Liver (tissue), 8 donors: ENCODE measurements at regions not wholly inside any gene's neighbourhood (a gene's known extent, or its start where the extent isn't known, plus 50 kb on each side); places are given as distances from the start of the nearest gene placed in this dataset.

Source experiments
- DNase-seq: peaks from one replicate; pipeline ENCODE4 v3.0.0-alpha.2; 2017; ENCODE audit warnings: low spot score
- H3K27ac ChIP-seq, 2 donors: one replicate each; pipeline ENCODE4 v1.7.0; 2013; ENCODE audit warnings: inconsistent platforms in 2 of 2, low read length in 2 of 2, control low read depth in 1 of 2, low read depth in 1 of 2, mild to moderate bottlenecking in 1 of 2
- H3K27me3 ChIP-seq, 4 donors: one replicate each; pipeline versions ENCODE4 v1.6.1 to v1.7.0; 2013; ENCODE audit warnings: low read length in 3 of 4, inconsistent platforms in 1 of 4, mild to moderate bottlenecking in 1 of 4, moderate library complexity in 1 of 4; ENCODE audit not compliant: control insufficient read depth in 4 of 4, insufficient read depth in 4 of 4
- H3K36me3 ChIP-seq, 4 donors: one replicate each; pipeline versions ENCODE4 v1.6.1 to v1.7.0; 2013; ENCODE audit warnings: low read length in 3 of 4, mild to moderate bottlenecking in 3 of 4, low read depth in 1 of 4, moderate library complexity in 1 of 4; ENCODE audit not compliant: control insufficient read depth in 4 of 4, insufficient read depth in 3 of 4
- H3K4me1 ChIP-seq, 4 donors: one replicate each; pipeline versions ENCODE4 v1.6.1 to v1.7.0; 2013; ENCODE audit warnings: low read length in 3 of 4, mild to moderate bottlenecking in 3 of 4, moderate library complexity in 1 of 4; ENCODE audit not compliant: control insufficient read depth in 4 of 4, insufficient read depth in 4 of 4
- H3K4me3 ChIP-seq, 3 donors: one replicate each; pipeline versions ENCODE4 v1.6.1 to v1.7.0; 2013; ENCODE audit warnings: low read length in 3 of 3, control low read depth in 1 of 3, low read depth in 1 of 3, mild to moderate bottlenecking in 1 of 3
- H3K9ac ChIP-seq, 2 donors: one replicate each; pipeline ENCODE4 v1.7.0; 2013; ENCODE audit warnings: low read length in 2 of 2, mild to moderate bottlenecking in 2 of 2, moderate library complexity in 2 of 2, control low read depth in 1 of 2, low read depth in 1 of 2
- H3K9me3 ChIP-seq, 4 donors: one replicate each; pipeline versions ENCODE4 v1.6.1 to v1.7.0; 2013; ENCODE audit warnings: low read length in 3 of 4; ENCODE audit not compliant: control insufficient read depth in 4 of 4
- EGR1 ChIP-seq, 2 donors: IDR thresholded peaks; 2 replicates each; pipeline ENCODE4 v1.6.1; 2016 to 2018; ENCODE audit warnings: antibody characterized with exemption in 2 of 2, low read depth in 2 of 2
- FOXA1 ChIP-seq: IDR thresholded peaks from 2 replicates; pipeline ENCODE4 v1.6.1; 2016; ENCODE audit warnings: antibody characterized with exemption
- FOXA2 ChIP-seq: IDR thresholded peaks from 2 replicates; pipeline ENCODE4 v1.6.1; 2016; ENCODE audit warnings: antibody characterized with exemption
- GABPA ChIP-seq, 2 donors: IDR thresholded peaks in 1 of 2; conservative IDR thresholded peaks in 1 of 2; 2 replicates each; pipeline ENCODE4 v1.6.1; 2016; ENCODE audit warnings: antibody characterized with exemption in 2 of 2, mild to moderate bottlenecking in 1 of 2, moderate library complexity in 1 of 2
- HNF4A ChIP-seq, 2 donors: conservative IDR thresholded peaks; 2 replicates each; pipeline ENCODE4 v1.6.1; 2016; ENCODE audit warnings: antibody characterized with exemption in 2 of 2, mild to moderate bottlenecking in 2 of 2
- HNF4G ChIP-seq: IDR thresholded peaks from 2 replicates; pipeline ENCODE4 v1.6.1; 2016; ENCODE audit warnings: antibody characterized with exemption
- JUND ChIP-seq, 2 donors: IDR thresholded peaks; 2 replicates each; pipeline ENCODE4 v1.6.1; 2016; ENCODE audit warnings: antibody characterized with exemption in 2 of 2
- NR2F2 ChIP-seq: IDR thresholded peaks from 2 replicates; pipeline ENCODE4 v1.6.1; 2016; ENCODE audit warnings: antibody characterized with exemption
- SP1 ChIP-seq: IDR thresholded peaks from 2 replicates; pipeline ENCODE4 v1.6.1; 2018; ENCODE audit warnings: antibody characterized with exemption, mild to moderate bottlenecking
- TAF1 ChIP-seq: conservative IDR thresholded peaks from 2 replicates; pipeline ENCODE4 v1.6.1; 2016; ENCODE audit warnings: antibody characterized with exemption, mild to moderate bottlenecking
- YY1 ChIP-seq: IDR thresholded peaks from 2 replicates; pipeline ENCODE4 v1.6.1; 2016; ENCODE audit warnings: antibody characterized with exemption, mild to moderate bottlenecking
- WGBS: extraction: QIAGEN DNeasy Blood & Tissue Kit; methylation state at CpG from one replicate; pipeline ENCODE4 v1.1.7; 2013; 5-methylcytosine and 5-hydroxymethylcytosine counted together
- TF ChIP-seq, protein P1 (sequence below): IDR thresholded peaks from 2 replicates; pipeline ENCODE4 v1.6.1; 2016; ENCODE audit warnings: antibody characterized with exemption
- TF ChIP-seq, protein P2 (sequence below): fragments of 150-350 bp; IDR thresholded peaks from 2 replicates; pipeline ENCODE4 v1.5.1; 2017; ENCODE audit warnings: improper control_type of control experiment, low read depth, low read length; ENCODE audit not compliant: missing input control
- TF ChIP-seq, protein P3 (sequence below): IDR thresholded peaks from 2 replicates; pipeline ENCODE4 v1.6.1; 2016; ENCODE audit warnings: antibody characterized with exemption
- donor health status: healthy.
- donor health status: healthy.
- donor health status: healthy.
- donor health status: healthy.
- donor health status: healthy.

DNA sequence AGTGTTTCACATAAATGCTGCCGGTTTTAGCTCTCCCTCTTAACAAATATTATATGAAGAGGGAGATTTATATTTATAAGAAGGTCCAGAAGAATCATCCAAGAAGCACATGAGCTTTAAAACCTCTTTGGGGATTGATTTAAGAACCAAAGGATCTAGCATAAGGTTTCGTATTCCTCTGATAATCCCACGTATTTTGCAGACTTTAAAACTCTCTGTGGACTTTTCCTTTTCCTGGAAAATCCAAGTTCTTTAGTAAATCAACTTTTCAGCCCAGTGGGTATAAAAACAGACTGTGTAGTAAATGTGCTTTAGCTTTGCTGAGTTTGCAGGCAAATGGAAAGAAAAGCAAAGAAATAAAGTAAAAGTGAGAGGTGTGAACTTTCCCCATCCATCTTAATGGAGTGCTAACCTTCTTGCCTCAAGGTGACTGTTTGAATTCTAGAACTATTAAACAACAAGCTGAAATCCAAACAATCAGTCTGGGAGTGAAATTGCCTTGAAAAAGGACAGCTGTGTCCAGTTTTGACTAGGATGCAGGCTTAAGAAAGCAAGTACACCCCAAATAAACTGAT, 363.4 kb upstream of the SLC24A2 start:
- H3K4me3 ChIP-seq, result no peak overlapping the region
- no peaks in the 10 kb centered on the region for H3K36me3 ChIP-seq
- TF ChIP-seq, protein P1, sequence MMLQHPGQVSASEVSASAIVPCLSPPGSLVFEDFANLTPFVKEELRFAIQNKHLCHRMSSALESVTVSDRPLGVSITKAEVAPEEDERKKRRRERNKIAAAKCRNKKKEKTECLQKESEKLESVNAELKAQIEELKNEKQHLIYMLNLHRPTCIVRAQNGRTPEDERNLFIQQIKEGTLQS, result no peak
- TF ChIP-seq SP1 (no peak), YY1 (no peak), HNF4A (conservative IDR thresholded peaks at IDR 0.05) (no peak), NR2F2 (no peak), TAF1 (no peak), JUND (IDR thresholded peaks at IDR 0.05) (no peak)
- TF ChIP-seq, protein P2, sequence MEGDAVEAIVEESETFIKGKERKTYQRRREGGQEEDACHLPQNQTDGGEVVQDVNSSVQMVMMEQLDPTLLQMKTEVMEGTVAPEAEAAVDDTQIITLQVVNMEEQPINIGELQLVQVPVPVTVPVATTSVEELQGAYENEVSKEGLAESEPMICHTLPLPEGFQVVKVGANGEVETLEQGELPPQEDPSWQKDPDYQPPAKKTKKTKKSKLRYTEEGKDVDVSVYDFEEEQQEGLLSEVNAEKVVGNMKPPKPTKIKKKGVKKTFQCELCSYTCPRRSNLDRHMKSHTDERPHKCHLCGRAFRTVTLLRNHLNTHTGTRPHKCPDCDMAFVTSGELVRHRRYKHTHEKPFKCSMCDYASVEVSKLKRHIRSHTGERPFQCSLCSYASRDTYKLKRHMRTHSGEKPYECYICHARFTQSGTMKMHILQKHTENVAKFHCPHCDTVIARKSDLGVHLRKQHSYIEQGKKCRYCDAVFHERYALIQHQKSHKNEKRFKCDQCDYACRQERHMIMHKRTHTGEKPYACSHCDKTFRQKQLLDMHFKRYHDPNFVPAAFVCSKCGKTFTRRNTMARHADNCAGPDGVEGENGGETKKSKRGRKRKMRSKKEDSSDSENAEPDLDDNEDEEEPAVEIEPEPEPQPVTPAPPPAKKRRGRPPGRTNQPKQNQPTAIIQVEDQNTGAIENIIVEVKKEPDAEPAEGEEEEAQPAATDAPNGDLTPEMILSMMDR, result no peak
- TF ChIP-seq, protein P3, sequence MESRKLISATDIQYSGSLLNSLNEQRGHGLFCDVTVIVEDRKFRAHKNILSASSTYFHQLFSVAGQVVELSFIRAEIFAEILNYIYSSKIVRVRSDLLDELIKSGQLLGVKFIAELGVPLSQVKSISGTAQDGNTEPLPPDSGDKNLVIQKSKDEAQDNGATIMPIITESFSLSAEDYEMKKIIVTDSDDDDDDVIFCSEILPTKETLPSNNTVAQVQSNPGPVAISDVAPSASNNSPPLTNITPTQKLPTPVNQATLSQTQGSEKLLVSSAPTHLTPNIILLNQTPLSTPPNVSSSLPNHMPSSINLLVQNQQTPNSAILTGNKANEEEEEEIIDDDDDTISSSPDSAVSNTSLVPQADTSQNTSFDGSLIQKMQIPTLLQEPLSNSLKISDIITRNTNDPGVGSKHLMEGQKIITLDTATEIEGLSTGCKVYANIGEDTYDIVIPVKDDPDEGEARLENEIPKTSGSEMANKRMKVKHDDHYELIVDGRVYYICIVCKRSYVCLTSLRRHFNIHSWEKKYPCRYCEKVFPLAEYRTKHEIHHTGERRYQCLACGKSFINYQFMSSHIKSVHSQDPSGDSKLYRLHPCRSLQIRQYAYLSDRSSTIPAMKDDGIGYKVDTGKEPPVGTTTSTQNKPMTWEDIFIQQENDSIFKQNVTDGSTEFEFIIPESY, result no peak
- no peak overlapping the region for H3K9ac ChIP-seq
- no peak overlapping the region for H3K27ac ChIP-seq
- no peaks in the 10 kb centered on the region for H3K4me1 ChIP-seq
- WGBS, result 77% methylated on average over 3 of the region's 3 CpGs
- H3K27me3 ChIP-seq, result peaks cover 0 to 3% (median 0%) of the 10 kb centered on the region in 4 donors
- no peak for DNase-seq
- no peaks in the 10 kb centered on the region for H3K9me3 ChIP-seq

DNA sequence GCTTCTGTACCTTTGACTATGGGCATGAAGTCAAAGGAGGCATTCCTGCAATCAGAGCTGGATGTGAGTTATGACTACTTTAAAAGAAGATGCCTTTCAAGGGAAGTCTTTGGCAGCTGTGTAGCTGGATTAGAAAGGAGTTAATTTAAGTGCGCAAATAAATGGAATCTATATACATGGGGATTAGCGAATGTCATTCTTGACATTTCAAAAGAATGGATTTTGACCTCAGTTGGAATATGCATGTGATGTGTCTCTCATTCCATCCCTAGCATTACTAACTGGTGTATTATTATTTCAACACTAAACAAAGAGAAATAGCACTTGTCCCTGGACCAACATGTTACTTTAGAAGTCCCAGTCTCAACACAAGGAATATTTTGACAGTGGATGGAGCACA, 359.6 kb upstream of the SLC24A2 start:
- H3K27me3 ChIP-seq, result no peaks in the 10 kb centered on the region
- H3K9ac ChIP-seq, result no peak overlapping the region
- H3K36me3 ChIP-seq, result no peaks in the 10 kb centered on the region
- H3K27ac ChIP-seq, result no peak overlapping the region
- H3K4me3 ChIP-seq, result no peak overlapping the region
- TF ChIP-seq SP1, result no peak
- TF ChIP-seq HNF4A (conservative IDR thresholded peaks at IDR 0.05), result no peak
- no peak for TF ChIP-seq HNF4G
- TF ChIP-seq YY1, result no peak
- TF ChIP-seq GABPA (IDR thresholded peaks at IDR 0.05 in 1 of 2, conservative IDR thresholded peaks at IDR 0.05 in 1 of 2), result no peak
- TF ChIP-seq, protein P2, result no peak
- TF ChIP-seq, protein P3, result no peak
- no peak for TF ChIP-seq FOXA1
- TF ChIP-seq FOXA2, result no peak
- TF ChIP-seq EGR1 (IDR thresholded peaks at IDR 0.05; ENCODE audit: low read depth in 2 of 2), result no peak
- no peak for TF ChIP-seq NR2F2
- TF ChIP-seq TAF1, result no peak
- no peak for DNase-seq
- no peaks in the 10 kb centered on the region for H3K9me3 ChIP-seq
- 89% methylated on average over 2 of the region's 2 CpGs for WGBS
- no peaks in the 10 kb centered on the region for H3K4me1 ChIP-seq
